GM12874 (cell line): ENCODE measurements at regions not wholly inside any gene's neighbourhood (a gene's known extent, or its start where the extent isn't known, plus 50 kb on each side); places are given as distances from the start of the nearest gene placed in this dataset.

Experiments
- CTCF ChIP-seq: IDR thresholded peaks from 2 replicates; pipeline ENCODE4 v1.5.1; 2011; ENCODE audit warnings: low read depth, mild to moderate bottlenecking, control low read depth, low read length, moderate library complexity; ENCODE audit not compliant: insufficient read depth

- no peak for TF ChIP-seq CTCF
Observed at GRCh38 chrX:69255441-69256290, 90.4 kb upstream of the PJA1 start.

GRCh38 chrX:69253821-69254220, 88.6 kb upstream of the PJA1 start:
- TF ChIP-seq CTCF, result no peak

GRCh38 chrX:69243276-69243675, 78.0 kb upstream of the PJA1 start:
- TF ChIP-seq CTCF, result no peak

- no peak for TF ChIP-seq CTCF
Observed at GRCh38 chrX:69238887-69239231, 73.6 kb upstream of the PJA1 start.

GRCh38 chrX:69238114-69238886, 73.0 kb upstream of the PJA1 start:
- no peak for TF ChIP-seq CTCF

- no peak for TF ChIP-seq CTCF
Observed at GRCh38 chrX:69237236-69237635, 72.0 kb upstream of the PJA1 start.

GRCh38 chrX:69236641-69237040, 71.4 kb upstream of the PJA1 start:
- TF ChIP-seq CTCF, result no peak
